SKM-1 treated with dmso at 0.1 percent for 144 hours (cell line): ENCODE measurements at regions not wholly inside any gene's neighbourhood (a gene's known extent, or its start where the extent isn't known, plus 50 kb on each side); places are given as distances from the start of the nearest gene placed in this dataset.
"Not testable (repeated sequence)": the region's sequence is repeated elsewhere in the genome, so short reads cannot be mapped to it uniquely, and the experiment has no call there.

Experiments used
- DNase-seq: peaks from one replicate; lab custom pipeline; 2025; ENCODE audit not compliant: unreplicated experiment; lab: John Stamatoyannopoulos, UW

DNA sequence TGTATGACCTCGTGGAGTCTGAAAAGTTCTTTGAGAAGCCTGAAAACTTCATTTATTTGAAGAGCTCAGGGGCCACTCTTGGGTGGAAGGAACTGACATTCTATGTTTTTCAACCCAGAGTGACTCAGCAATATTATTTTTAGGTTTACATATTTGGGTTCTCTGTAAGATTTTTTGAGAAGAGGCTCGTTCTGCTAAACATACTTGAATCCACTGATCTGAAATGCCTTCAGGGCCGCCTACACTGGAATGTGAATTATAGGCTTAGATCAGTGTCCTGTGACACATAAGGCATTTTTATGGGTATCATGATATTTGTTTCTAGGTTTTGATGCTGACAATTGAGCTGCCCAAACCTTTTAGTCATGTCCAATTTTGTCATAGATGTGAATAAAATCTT, 86.2 kb downstream of the PSAT1 start:
- DNase-seq: no peak

DNA sequence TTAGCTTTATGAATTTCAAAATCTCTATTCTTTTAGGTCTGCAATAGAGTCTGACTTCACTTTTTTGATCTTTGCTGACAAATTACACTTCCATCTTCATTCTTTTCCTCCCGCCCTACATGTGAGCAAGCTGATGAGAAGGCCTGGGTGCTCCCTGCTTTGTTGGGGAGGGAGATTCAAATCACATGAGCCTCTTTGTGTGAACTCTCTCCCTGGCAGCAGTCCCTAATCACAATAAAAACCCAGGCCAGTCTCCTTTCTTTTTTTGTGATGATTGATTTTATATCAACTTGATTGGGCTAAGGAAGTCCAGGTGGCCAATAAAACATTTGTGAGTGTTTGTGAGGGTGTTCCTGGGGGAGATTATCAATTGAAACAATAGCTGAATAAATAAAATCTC, 89.4 kb downstream of the PSAT1 start:
- no peak for DNase-seq

DNA sequence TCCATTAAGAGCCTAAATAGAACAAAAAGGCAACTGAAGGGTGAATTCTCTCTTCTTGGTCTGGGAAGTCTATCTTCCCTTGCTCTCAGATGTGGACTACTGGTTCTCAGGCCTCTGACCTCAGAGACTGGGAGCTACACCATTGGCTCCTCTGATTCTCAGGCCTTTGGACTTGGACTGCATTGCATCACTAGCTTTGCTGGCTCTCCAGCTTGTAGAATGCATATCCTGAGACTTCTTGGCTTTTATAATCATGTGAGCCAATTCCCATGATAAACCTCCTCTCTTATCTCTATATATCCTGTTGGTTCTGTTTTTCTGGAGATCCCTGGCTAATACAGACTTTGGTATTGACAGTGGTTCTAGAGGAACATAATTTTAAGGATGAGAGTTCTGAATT, 89.8 kb downstream of the PSAT1 start:
- no peak for DNase-seq

DNA sequence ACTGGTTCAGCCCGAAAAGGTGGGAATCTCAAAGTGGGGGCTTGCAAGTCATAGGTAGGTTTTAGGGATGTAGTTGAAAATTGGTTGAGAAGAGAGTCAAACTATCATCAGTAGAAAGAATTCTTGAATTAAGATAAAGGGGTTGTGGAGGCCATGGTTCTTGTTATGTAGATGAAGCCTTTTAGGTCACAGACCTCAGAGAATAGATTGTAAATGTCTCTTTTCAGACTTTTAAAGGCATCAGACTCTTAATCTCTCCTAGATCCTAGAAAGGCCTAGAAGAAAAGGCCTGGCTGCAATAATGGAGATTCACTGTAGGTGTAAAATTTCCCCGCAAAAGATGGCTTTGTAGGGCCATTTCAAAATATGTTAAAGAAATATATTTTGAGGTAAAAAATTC, 96.4 kb downstream of the PSAT1 start:
- DNase-seq: no peak

DNA sequence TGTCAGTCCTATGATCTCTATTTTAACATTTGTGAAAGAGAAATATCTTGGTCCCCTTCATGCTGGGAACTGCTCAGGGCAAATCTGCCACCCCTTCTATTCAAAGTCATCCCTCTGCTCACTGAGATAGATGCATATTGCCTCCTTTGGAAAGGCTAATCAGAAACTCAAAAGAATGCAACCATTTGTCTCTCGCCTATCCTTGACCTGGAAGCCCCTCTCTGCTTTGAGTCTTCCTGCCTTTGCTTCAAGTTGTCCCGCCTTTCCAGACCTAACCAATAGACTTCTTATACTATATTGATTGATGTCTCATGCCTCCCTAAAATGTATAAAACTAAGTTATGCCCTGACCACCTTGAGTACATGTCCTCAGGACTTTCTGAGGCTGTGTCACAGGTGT, 97.0 kb downstream of the PSAT1 start:
- no peak for DNase-seq

DNA sequence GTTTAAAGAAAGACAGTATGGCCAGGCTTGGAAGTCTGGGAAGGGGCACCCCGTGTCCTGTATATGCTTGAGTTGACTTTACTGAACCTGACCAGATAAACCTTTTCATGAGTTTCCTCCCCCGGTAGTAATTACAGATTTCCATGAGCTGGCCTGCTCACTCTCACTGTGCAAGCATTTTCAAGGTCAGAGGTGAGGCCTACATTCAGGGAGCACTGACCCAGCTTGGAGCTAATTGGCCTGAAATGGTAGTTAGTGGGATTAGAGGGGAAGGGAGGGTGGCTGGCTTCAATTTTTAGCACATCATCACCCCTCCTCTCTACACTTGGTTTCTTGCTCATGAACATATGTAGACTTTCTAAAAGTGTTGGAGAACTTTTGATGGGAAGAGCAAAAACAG, 99.2 kb downstream of the PSAT1 start:
- no peak for DNase-seq

DNA sequence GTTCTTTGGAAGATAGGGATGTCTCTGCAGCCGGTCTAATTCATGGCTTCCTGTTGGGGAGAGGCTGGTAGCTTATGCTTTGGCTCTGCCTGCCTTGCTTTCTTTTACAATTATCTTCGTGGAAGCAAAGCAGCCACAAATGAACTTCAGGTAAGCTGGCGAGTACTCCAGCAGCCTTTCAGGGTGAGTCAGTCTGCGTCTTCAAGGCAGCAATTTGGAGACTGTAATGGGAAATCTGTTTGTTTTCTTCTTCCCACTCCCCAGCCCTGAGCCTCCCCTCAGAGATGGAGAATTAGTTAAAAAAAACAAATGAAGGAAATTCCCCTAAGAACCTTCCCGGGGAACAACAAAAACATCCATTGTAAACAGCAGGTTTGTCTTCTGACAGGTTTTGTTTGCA, 100.1 kb downstream of the PSAT1 start:
- DNase-seq: no peak

DNA sequence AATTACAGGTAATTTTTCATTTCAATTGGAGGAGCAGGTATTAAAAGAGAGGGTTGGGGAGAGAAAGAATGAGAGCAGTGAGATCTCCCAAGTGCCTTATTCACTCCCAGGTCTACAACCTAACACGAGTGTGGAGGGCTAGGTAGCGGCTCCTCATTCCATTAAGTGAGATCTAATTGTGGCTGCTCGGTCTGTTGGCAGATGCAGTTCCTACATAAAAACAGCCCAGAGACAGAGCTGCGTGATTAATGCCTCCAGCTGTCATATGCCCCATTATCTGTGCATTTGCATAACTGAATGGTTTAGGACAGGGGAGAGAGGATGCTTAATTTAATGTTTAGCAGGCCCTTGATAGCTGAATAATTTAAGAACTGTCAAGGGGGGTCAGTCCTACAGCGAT, 100.5 kb downstream of the PSAT1 start:
- DNase-seq: no peak

DNA sequence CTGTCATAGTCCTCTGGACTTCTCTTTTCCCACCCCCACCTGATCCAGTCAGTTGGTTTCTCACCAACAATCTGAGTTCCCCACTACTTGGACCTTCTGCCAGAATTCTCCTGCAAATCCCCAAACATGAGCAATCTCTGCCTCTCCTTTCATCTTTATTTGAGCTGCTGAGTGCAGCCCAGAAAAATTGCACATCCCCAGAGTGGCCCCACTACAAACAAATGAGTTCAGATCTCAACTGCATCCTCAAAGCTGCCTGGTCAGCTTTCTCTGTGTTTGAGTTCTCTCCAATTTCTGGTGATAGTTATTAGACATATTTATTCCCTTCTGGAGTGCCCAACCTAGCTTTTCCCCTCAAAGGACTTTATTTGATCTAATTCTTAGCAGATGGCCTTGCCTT, 102.2 kb downstream of the PSAT1 start:
- no peak for DNase-seq

DNA sequence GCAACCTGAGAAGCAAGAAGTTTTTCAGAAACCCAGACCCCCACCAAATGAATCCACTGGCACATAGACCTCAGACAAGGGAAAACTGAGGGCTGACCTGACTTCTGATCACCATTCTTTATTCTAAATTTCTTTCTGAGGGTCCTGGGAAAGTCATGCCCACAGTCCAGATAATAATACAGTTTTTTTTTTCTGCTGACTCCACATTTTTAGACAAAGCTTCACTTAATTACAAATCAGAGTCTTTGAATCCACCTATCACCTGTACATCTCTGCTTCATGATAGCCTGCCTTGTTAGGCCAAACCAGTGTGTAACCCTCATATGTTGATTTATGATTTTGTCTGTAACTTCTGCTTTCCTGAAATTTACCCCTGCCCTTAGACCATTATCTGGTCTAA, 103.6 kb downstream of the PSAT1 start:
- no peak for DNase-seq

DNA sequence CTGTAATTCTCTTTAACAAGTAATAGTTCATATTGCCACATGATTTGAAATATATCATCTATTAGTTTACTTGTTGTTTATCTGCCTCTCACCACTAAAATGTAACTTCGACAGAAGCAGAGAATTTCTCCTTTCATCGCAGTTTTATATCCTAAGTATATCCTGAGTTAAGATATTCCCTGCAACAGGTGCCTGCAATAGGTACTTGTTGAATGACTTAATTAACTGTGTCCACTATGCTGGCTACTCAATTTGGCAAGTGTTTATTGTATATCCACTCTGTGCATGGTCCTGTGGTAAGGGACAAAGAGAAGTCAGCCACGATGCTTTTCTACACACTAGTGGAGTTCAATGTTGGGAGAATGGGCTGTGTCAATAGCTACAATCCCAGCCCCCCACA, 108.5 kb downstream of the PSAT1 start:
- no peak for DNase-seq

DNA sequence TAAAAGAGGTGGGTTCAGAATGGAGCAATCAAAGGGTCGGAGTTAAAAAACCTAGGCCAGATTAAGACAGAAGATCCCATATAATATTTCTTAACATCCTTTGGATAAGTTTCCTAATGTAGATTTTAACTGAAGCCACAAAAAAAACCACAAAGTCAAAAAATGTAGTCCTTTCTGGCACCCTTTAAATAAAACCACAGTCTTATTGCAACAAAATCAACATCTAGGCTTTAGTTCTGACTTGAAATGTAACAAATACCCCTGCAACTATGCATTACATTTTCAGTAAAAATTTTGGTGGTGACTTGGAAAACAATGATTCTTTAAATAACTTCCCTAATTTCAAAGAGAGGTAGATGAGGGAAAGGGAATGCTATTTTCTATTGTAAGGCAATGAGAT, 109.2 kb downstream of the PSAT1 start:
- no peak for DNase-seq

DNA sequence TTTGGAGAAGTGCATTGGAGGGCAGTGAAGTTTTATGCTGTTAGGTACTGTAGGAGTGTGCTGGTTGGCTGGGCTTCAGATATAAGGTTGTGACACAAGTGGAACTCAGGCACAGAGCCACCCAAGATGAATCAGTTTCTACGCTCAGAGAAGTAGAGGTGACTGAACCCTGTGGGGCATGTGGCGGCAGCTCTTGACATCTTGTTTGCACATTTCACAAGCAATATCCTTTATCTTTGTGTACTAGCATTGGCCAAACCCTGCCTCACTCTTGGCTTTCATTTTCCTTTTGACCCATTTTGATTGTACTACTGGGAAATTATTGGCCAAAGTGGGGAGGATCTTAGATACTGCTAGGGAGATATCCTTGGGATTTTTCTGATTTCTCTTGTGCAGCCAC, 110.0 kb downstream of the PSAT1 start:
- DNase-seq: no peak

DNA sequence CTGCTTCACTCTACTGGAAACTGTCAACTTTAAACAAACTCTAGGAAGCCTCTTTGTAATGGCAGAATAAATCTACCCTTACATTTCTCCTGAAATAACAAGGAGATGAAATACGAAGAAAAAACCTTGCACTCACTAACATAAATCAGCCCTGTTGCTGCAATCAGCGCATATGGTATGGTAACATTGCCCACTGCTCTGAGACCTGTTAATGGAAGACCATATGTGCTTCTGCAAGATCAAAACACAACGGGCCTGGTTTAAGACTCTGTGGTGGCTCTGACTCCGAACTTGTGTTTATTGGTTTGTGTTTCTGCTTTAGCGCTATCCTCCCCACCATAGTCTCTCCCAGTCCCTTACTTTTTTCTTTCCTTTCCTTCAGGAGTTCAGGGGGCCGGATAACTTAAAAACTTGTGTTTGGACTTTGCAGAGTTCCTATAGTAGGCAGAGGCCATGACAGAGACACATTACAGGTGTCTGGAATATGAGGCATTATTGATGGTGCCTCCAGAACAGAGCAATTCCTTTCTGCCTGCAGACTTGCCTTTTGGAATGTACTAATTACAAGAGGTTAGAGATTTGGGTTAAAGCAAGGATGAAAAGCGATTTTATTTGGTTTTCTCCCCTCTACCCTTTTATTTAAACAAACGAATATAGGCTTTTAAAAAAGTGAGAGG, 110.8 kb downstream of the PSAT1 start:
- no peak for DNase-seq

DNA sequence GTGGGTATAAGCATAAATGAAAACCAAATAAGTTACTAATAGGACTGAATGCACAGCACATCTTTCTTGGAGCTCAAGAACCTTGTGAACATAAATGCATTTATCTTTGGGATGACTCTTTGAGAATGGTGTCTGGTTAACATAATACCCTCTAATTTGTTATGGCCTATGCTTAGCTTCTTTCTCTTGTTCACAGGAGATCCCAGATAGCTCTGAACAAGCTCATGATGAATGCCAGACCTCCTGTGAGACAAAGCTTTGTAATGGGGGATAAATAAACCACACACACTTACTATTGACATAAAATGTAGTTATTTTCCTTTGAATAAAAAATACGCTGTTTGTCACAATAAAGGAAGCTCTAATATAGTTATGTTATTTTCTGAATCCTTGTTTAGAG, 111.5 kb downstream of the PSAT1 start:
- no peak for DNase-seq

DNA sequence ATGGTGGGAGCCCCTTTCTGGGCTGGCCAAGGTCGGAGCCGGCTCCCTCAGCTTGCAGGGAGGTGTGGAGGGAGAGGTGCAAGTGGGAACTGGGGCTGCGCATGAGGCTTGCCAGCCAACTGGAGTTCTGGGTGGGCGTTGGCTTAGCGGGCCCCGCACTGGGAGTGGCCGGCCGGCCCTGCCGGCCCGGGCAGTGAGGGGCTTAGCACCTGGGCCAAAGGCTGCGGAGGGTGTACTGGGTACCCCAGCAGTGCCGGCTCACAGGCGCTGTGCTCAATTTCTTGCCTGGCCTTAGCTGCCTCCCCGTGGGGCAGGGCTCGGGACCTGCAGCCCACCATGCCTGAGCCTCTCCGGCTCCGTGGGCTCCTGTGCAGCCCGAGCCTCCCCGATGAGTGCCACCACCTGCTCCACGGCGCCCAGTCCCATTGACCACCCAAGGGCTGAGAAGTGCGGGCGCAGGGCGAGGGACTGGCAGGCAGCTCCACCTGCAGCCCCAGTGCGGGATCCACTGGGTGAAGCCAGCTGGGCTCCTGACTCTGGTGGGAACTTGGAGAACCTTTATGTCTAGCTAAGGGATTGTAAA, 113.1 kb downstream of the PSAT1 start:
- not testable (repeated sequence) for DNase-seq

DNA sequence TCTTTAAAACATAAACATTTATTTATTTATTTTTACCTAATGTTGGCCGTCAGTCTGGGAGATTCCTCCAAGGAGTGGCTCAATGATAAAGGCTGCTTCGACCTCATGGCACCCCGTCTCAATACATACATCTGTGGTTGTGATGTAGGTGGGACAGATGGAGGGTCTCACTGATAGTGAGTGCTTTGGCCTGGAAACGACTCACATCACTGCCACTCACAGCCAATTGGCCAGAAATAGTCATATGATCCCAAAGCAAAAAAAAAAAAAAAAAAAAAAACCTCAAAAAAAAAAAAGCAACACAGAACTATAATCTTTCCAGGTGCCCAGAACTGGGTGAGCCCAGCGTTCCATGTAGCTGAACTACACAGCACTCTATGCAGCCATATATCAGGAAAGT, 125.4 kb downstream of the PSAT1 start:
- no peak for DNase-seq

DNA sequence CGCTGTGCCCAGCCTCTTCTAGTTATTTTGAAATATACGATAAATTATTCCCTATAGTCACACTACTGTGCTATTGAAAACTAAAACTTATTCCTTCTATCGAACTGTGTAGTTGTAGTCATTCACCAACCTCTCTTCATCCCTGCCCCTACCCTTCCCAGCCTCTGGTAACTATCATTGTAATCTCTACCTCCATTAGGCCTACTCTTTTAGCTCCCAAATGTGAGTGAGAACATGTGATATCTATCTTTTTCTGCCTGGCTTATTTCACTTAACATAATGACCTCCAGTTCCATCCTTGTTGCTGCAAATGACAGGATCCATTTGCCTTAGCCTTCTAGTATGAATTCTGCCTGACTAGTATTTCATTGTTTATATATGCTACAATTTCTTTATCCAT, 127.4 kb downstream of the PSAT1 start:
- no peak for DNase-seq

DNA sequence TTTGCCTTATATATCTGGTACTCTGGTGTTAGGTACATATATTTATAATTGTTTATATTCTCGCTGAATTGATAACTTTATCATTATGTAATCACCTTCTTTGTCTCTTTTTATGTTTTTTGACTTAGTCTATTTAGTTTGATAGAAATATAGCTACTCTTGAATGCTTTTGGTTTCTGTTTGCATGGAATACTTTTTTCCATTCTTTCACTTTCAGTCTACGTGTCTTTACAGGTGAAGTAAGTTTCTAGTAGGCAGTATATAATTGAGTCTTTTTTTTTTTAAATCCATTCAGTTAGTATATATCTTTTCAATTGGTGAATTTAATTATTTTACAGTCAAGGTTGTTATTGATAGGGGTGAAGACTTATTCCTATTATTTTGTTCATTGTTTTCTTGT, 131.7 kb downstream of the PSAT1 start:
- DNase-seq: no peak

DNA sequence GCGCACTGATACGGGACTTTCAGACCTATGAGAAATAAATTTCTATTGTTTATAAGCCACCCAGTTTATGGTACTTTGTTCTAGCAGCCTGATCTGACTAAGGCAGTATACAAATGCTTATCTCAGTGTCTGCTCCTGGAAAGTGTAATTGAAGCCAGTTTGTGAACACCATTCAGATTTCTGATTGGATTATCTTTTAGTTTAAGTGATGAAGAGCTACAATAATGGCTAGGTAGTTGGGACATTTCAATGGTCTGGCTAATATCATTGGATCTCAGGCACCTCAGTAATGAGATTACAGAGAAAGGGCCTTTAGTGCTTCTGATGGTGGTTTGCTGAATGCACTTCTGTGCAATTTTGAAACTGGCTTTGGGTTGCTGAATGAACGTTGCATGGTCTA, 133.5 kb downstream of the PSAT1 start:
- no peak for DNase-seq

DNA sequence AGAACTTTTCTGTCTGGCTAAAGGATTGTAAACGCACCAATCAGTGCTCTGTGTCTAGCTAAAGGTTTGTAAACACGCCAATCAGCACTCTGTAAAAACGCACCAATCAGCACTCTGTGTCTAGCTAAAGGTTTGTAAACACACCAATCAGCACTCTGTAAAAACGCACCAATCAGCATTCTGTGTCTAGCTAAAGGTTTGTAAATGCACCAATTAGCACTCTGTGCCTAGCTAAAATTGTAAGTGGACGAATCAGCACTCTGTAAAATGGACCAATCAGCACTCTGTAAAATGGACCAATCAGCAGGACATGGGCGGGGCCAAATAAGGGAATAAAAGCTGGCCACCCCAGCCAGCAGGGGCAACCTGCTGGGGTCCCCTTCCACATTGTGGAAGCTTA, 134.1 kb downstream of the PSAT1 start:
- not testable (repeated sequence) for DNase-seq

DNA sequence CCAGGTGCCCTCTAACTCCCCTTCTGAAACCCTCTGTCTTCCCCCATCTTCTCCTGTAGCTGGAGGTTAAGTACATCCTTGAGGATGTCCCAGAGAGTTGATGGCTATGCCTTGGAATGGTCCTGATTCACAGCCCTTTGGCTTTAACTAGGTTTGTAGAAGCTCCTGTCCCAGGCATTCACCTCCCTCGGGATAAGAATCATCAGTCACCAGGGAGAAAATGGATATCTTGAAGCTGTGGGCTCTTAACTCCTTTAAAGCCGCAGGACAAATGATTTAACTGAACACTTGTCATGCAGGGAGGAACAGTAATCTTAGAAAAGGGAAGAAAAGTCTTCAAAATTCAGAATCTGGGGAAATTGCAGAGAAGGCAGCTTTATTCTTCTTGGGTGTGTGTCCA, 139.9 kb downstream of the PSAT1 start:
- no peak for DNase-seq

DNA sequence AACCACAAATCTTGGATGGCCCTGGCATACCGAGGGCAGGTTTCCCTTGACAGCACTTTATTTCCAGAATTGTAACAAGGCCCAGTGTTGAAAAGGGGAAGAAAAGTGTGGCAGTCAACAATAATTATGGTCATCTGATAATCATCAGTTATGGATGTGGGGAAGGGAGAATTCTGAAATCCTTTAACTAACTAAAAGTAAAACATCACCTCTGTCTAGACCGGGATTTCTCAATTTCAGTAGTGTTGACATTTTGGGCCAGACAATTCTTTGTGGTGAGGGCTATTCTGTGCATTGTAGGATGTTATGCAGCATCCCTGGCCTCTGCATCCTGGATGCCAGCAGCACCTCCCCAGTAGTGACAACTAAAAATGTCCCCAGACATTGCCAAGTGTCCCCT, 140.4 kb downstream of the PSAT1 start:
- DNase-seq: no peak
